ENCODE measurements at regions not wholly inside any gene's neighbourhood (a gene's known extent, or its start where the extent isn't known, plus 50 kb on each side); places are given as distances from the start of the nearest gene placed in this dataset.

GRCh38 chr5:174300118-174300940, 254.8 kb downstream of the NSG2 start:
- H3K9me3 Mint-ChIP-seq: peaks cover 0 to 5% (median 2%) of the 10 kb centered on the region in 7 donors
- peaks cover 6 to 11% (median 7%) of the 10 kb centered on the region in 3 donors for H3K27me3 Mint-ChIP-seq (ENCODE audit: low read depth in 3 of 3)

More at GRCh38 chr5:174300118-174300940, 254.8 kb downstream of the NSG2 start:
- H3K4me1 ChIP-seq (ENCODE audit: control insufficient read depth in 1 of 2, insufficient read depth in 2 of 2, low read length in 2 of 2): no peaks in the 10 kb centered on the region
- DNase-seq: no peak
- Mint-ChIP-seq H3K4me1 (no peaks in the 10 kb centered on the region), H3K27ac (no peak overlapping the region), H3K4me3 (no peak overlapping the region), H3K36me3 (no peaks in the 10 kb centered on the region)
- H3K36me3 ChIP-seq (replicated peaks in 1 of 2; ENCODE audit: control insufficient read depth in 1 of 2, insufficient read depth in 2 of 2, low read length in 2 of 2): no peaks in the 10 kb centered on the region
- WGBS (ENCODE audit: insufficient coverage): 78% methylated on average over 5 of the region's 8 CpGs
- intact Hi-C loops (cut with micrococcal nuclease): no loop called here
- no peak overlapping the region for H3K27ac ChIP-seq (ENCODE audit: low read depth in 1 of 2, low read length in 2 of 2)
- no peaks in the 10 kb centered on the region for H3K27me3 ChIP-seq (ENCODE audit: control insufficient read depth in 2 of 2, insufficient read depth in 2 of 2, low read length in 2 of 2)
- no peak overlapping the region for H2AFZ ChIP-seq (ENCODE audit: insufficient read depth, low read depth, low read length, poor library complexity, severe bottlenecking)
- H3K9ac ChIP-seq (ENCODE audit: insufficient read depth, low read length, poor library complexity, severe bottlenecking): no peak overlapping the region
- no peaks in the 10 kb centered on the region for H3K79me2 ChIP-seq (ENCODE audit: insufficient read depth, low read length)
- H3K9me3 ChIP-seq (replicated peaks in 1 of 2; ENCODE audit: control insufficient read depth in 1 of 2, insufficient read depth in 1 of 2, low read length in 2 of 2): no peaks in the 10 kb centered on the region
- no peak overlapping the region for H3K4me3 ChIP-seq (replicated peaks in 1 of 3; ENCODE audit: low read depth in 2 of 3, low read length in 3 of 3)
- H3K4me2 ChIP-seq (replicated peaks; ENCODE audit: extremely low read depth, low read length, poor library complexity, severe bottlenecking): no peak overlapping the region
- no peaks in the 10 kb centered on the region for H4K20me1 ChIP-seq (ENCODE audit: insufficient read depth, low read length)
- TF ChIP-seq CTCF (IDR thresholded peaks at IDR 0.05): no peak

Data from CD14-positive monocyte (primary cell).